Middle frontal gyrus (tissue), 1 donor: ENCODE measurements at regions not wholly inside any gene's neighbourhood (a gene's known extent, or its start where the extent isn't known, plus 50 kb on each side); places are given as distances from the start of the nearest gene placed in this dataset.

ENCODE experiments used
- DNase-seq: peaks from one replicate; pipeline ENCODE4 v3.0.0-alpha.2; 2015; ENCODE audit warnings: low spot score; ENCODE audit errors: extremely low spot score

- DNase-seq = no peak
Observed at GRCh38 chr14:101118746-101119591, 215.4 kb upstream of the RTL1 start.

GRCh38 chr14:101119830-101120571 lies 216.5 kb upstream of the RTL1 start:
- DNase-seq = no peak

- no peak for DNase-seq
Observed at GRCh38 chr14:101120641-101121507, 217.4 kb upstream of the RTL1 start.

DNA sequence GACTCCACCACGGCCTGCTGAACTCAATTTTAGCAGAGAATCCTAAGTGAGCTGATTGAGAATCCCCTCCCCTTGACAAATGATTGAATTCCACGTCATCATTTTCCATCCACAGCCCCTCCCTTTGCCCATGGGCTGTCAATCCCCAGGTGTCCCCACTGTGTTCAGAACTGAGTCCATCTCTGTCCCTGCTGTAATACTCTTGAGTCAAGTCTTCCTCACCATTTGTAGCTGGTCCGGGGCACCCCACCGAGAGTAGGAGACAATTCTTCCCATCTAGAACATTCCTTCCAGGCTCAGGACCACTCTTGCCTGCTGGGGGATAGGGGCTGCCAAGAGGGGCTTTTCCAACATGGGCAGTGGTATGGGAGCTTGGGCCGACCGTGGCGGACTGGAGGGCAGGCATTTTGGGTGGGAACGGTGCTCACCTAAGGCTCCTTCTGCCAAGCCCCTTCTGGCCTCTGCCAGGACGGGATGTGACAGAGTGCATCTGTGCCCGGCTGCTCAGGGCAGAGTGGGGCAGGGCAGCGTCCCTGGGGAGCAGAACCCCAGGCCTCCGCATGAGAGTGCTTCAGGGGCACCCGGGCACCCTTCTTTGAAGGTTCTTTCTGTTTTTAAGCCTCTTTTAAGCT lies 218.1 kb upstream of the RTL1 start:
- no peak for DNase-seq

DNA sequence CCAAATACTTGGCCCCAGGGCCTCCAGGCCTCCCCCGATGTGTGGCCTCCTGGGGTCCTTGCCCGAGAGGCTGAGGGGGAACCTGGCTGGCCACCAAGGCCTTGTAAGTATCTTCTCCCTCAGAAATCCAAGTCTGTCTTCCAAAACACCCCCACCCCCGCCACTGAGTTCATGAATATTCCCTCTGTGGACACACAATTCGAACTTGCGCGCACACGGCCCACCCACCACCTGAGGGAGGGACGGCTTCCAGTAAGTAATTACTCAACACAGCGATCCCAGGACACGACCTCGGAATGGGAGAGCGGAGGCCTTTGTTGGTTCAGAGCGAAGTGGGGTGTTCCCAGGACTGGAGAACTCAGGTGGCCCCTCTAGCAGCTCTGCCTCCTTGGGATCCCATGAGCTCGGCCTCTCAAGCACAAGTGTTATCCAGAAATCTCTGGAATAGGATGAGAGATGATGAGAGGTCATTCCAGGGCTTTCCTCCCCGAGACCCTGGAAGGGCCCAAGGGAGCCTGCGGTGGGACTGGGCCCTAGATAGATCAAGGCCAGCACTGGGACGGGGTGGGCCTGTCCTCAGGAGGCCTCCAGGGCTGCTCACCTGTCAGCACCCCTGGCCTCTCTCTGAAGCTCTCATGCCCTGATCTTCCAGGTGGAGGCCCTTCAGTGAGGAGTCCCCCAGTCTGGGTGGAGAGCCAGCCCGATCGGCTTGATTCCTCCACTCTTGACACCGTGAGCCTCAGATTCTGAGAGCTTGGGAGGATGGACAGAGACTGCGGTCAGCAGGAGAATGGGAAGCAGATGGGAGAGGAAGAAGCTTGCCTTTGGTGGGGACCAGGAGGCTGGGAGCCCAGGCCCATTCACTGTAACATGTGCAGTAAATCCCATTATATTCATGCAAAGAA lies 219.0 kb upstream of the RTL1 start:
- DNase-seq = no peak

DNA sequence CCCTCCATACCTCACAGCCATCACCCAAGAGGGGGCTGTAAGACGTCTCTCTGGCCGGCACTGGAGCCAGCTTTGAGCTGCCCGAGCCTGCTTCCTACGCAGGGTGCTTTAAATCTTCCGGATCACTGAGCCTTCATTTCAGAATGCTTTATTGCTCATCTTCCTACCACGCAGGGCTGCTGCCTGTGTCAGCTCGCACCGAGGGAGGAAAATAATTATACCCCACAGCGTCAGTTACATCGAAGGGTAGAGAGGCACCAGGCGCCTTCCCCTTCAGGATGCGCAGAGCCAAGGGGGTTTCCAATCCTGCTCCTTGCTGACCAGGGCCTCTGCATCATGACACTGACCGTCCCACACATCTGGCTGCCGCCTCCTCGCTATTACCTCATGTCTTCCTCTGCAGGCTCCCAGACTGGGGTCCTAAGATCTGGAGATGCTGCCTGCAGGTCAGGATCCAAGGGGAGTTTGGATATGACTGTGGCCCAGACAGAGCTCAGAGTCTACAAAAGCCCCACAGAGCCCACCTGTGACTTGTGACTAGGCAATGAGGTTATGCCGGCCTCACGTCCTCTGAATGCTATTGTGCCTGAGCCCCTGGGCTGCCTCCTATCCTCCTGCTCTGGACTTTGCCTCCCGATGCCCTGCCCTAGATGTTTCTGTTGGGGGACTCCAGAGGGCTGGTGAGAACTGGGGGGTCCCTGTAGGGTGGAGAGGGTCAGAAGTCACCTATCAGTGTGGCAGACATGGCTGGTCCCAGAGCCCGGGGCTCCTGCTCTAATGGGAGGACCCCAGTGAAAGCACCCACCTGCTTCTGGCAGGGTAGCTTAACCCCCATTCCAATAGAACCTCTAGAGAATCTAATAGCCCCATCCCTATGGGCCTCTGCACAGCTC lies 220.3 kb upstream of the RTL1 start:
- DNase-seq = no peak

GRCh38 chr14:101124815-101125214 lies 221.3 kb upstream of the RTL1 start:
- DNase-seq = no peak

GRCh38 chr14:101125313-101125712 lies 221.8 kb upstream of the RTL1 start:
- DNase-seq = no peak

GRCh38 chr14:101125719-101126651 lies 222.5 kb upstream of the RTL1 start:
- no peak for DNase-seq

DNA sequence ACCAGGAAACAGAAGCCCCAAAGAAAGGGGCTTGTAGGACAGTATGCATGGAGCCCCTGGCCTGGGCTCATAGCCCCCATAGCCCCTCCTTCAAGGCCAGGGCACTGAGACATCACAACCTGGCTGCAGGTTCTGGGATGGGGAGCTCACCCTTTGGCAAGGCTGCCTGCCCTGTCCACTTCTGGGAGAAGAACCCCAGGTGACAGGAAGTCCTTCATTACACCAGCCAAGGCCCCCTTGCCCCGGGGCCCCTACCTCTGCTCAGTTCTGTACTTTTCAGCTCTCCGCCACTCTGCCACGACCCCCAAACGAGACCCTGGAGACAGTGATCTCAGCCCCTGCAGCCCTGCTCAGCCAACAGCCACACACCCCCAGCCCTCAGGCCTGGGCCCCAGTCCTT lies 223.2 kb upstream of the RTL1 start:
- DNase-seq = no peak

DNA sequence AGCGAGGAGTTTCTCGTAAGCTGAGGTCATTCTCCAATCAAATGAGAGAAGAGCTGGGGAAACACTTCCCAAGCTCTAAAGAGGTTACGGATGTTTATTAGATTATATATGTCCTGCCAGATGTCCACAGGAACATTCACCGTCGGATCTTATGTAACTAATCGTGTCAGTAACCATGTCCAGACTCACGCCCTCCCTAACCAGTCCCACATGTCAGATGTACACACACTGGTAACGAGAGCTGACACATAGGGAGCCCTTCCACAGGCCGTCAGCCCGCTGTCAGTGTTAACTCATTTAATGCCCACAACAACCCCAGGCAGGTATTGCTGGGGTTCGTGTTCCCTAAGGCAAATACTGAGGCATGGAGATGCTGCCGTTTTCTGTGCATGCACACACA lies 223.7 kb upstream of the RTL1 start:
- no peak for DNase-seq

DNA sequence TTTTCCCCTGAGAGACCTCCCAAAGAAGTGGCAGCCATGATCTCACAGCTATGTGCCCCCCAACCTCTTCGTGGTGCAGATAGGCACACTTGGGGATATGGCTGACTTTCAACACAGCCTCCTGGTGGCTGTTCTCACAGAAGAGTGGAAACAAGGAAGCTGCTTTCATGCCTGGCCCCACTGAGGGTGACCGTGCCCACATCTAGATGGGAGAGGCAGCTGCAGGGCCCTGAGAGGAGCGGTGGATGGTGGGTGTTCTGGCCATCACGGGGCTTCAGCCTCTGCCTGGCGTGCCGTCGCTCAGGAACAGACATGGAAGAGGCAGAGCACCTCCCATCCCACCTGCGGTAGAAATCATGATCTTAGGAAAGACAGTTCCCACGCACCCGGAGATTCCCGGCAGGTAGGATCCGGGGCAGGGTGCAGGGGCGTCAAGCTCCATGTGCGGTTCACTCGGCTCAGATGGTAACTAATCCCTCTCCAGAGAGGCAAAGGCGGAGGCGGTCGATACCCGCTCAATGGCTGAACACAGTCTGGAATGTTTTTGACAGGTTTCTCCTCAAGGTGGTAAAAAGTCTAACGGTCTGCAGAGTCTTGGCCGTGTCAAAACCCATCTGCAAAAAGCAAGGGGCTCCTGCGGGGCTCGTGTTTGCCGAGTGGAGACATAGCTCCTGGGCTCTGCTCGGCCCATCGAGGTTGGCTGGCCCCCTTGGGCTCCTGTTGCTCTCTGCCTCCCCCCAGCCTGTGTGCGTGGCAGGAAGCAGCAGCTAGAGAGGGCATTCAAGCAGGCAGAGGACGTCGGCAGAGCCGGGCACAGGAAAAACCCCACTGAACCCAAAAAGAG lies 225.2 kb upstream of the RTL1 start:
- no peak for DNase-seq

- no peak for DNase-seq
Observed at GRCh38 chr14:101129521-101130167, 226.1 kb upstream of the RTL1 start.

- DNase-seq = no peak
Observed at GRCh38 chr14:101130861-101131260, 227.3 kb upstream of the RTL1 start.

DNA sequence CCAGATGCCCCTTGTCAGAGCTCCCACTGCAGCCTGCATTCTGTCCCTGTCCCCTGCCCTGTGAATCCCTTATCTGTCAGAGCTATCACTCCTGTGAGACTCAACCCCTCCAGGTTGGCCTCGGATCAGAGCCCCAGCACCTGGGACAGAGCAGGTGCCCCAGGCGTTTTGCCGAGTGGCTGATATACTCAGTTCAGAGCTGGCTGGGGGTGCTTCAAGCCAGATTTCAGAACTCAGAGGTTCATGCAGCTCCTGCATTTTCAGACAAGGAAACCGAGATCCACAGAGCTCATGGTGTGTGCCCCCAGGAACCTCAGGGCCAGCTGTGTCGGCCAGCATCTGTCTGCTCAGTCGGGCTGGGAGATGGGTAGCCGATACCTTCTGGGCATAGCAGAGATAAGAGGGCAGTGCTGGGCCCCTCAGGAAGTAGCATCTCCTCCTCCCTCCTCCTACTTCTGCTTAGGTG lies 228.0 kb upstream of the RTL1 start:
- DNase-seq = no peak

GRCh38 chr14:101132051-101132571 lies 228.6 kb upstream of the RTL1 start:
- no peak for DNase-seq
